ENCODE measurements at regions not wholly inside any gene's neighbourhood (a gene's known extent, or its start where the extent isn't known, plus 50 kb on each side); places are given as distances from the start of the nearest gene placed in this dataset.
A peak's percentile ranks its signal among the peaks of the same experiment; 100 is the strongest.
"Not testable (repeated sequence)": the region's sequence is repeated elsewhere in the genome, so short reads cannot be mapped to it uniquely, and the experiment has no call there.

- DNase-seq (ENCODE audit: low spot score): peak; percentile 73
These were observed 200.0 kb downstream of the LAT start for GRCh38 chr16:29184738-29185438.

GRCh38 chr16:29182940-29183868 is 198.4 kb downstream of the LAT start:
- DNase-seq (ENCODE audit: low spot score): not testable (repeated sequence)

- DNase-seq (ENCODE audit: low spot score): no peak
These were observed 197.6 kb downstream of the LAT start for GRCh38 chr16:29182501-29182900.

- not testable (repeated sequence) for DNase-seq (ENCODE audit: low spot score)
These were observed 197.1 kb downstream of the LAT start for GRCh38 chr16:29181921-29182411.

- not testable (repeated sequence) for DNase-seq (ENCODE audit: low spot score)
These were observed 196.5 kb downstream of the LAT start for GRCh38 chr16:29181254-29181780.

- not testable (repeated sequence) for DNase-seq (ENCODE audit: low spot score)
These were observed 195.4 kb downstream of the LAT start for GRCh38 chr16:29180206-29180600.

GRCh38 chr16:29179401-29180205 is 194.8 kb downstream of the LAT start:
- not testable (repeated sequence) for DNase-seq (ENCODE audit: low spot score)

- DNase-seq (ENCODE audit: low spot score): peak; percentile 82
These were observed 193.3 kb downstream of the LAT start for GRCh38 chr16:29177888-29178726.

GRCh38 chr16:29177203-29177887 is 192.5 kb downstream of the LAT start:
- DNase-seq (ENCODE audit: low spot score): not testable (repeated sequence)

- DNase-seq (ENCODE audit: low spot score): not testable (repeated sequence)
These were observed 192.0 kb downstream of the LAT start for GRCh38 chr16:29176822-29177202.

GRCh38 chr16:29176154-29176470 is 191.3 kb downstream of the LAT start:
- DNase-seq (ENCODE audit: low spot score): not testable (repeated sequence)

- DNase-seq (ENCODE audit: low spot score): not testable (repeated sequence)
These were observed 190.7 kb downstream of the LAT start for GRCh38 chr16:29175411-29176153.

GRCh38 chr16:29173371-29174305 is 188.8 kb downstream of the LAT start:
- DNase-seq (ENCODE audit: low spot score): not testable (repeated sequence)

- not testable (repeated sequence) for DNase-seq (ENCODE audit: low spot score)
These were observed 187.4 kb downstream of the LAT start for GRCh38 chr16:29172098-29172724.

- not testable (repeated sequence) for DNase-seq (ENCODE audit: low spot score)
These were observed 186.4 kb downstream of the LAT start for GRCh38 chr16:29171296-29171695.

- not testable (repeated sequence) for DNase-seq (ENCODE audit: low spot score)
These were observed 185.7 kb downstream of the LAT start for GRCh38 chr16:29170393-29171119.
